Hepatocyte (in vitro differentiated cells): ENCODE measurements at regions not wholly inside any gene's neighbourhood (a gene's known extent, or its start where the extent isn't known, plus 50 kb on each side); places are given as distances from the start of the nearest gene placed in this dataset.

ENCODE experiments used
- DNase-seq: peaks from one replicate; pipeline ENCODE4 v3.0.0-alpha.2; 2016; ENCODE audit warnings: low spot score
- H2AFZ ChIP-seq: fragments of 200-600 bp; sonication (generic); 2 replicates; pipeline ENCODE4 v1.6.0; 2016; ENCODE audit warnings: antibody characterized with exemption, mild to moderate bottlenecking
- H3K27ac ChIP-seq: fragments of 200-600 bp; sonication (generic); 2 replicates; pipeline ENCODE4 v1.5.1; 2016; ENCODE audit warnings: mild to moderate bottlenecking
- H3K27me3 ChIP-seq: fragments of 200-600 bp; sonication (generic); 2 replicates; pipeline ENCODE4 v1.6.1; 2016
- H3K36me3 ChIP-seq: fragments of 200-600 bp; sonication (generic); replicated peaks from 2 replicates; pipeline ENCODE4 v1.5.1; 2016; ENCODE audit warnings: low read depth; ENCODE audit not compliant: insufficient read depth
- H3K4me1 ChIP-seq: fragments of 200-600 bp; sonication (generic); 2 replicates; pipeline ENCODE4 v1.5.1; 2016; ENCODE audit warnings: mild to moderate bottlenecking, moderate library complexity; ENCODE audit not compliant: insufficient read depth
- H3K4me2 ChIP-seq: fragments of 200-600 bp; sonication (generic); 2 replicates; pipeline ENCODE4 v1.6.0; 2016
- H3K4me3 ChIP-seq: fragments of 200-600 bp; sonication (generic); 2 replicates; pipeline ENCODE4 v1.5.1; 2016; ENCODE audit warnings: mild to moderate bottlenecking
- H3K79me2 ChIP-seq: fragments of 200-600 bp; sonication (generic); 2 replicates; pipeline ENCODE4 v1.6.0; 2017; ENCODE audit warnings: mild to moderate bottlenecking
- H3K9me2 ChIP-seq: fragments of 200-600 bp; sonication (generic); replicated peaks from 2 replicates; pipeline ENCODE4 v1.6.0; 2017; ENCODE audit warnings: mild to moderate bottlenecking; ENCODE audit not compliant: insufficient read depth
- H3K9me3 ChIP-seq: fragments of 200-600 bp; sonication (generic); 2 replicates; pipeline ENCODE4 v1.5.1; 2016; ENCODE audit warnings: low read depth, mild to moderate bottlenecking
- H4K20me1 ChIP-seq: fragments of 200-600 bp; sonication (generic); 2 replicates; pipeline ENCODE4 v1.6.0; 2016; ENCODE audit warnings: mild to moderate bottlenecking; ENCODE audit not compliant: insufficient read depth, poor library complexity, severe bottlenecking
- EZH2 ChIP-seq: fragments of 200-600 bp; sonication (generic); IDR thresholded peaks from 2 replicates; pipeline ENCODE4 v1.6.1; 2016; ENCODE audit warnings: antibody characterized with exemption, mild to moderate bottlenecking, borderline replicate concordance
- EZH2phosphoT487 ChIP-seq: fragments of 200-600 bp; sonication (generic); IDR thresholded peaks from one replicate; pipeline ENCODE4 v1.6.1; 2018; ENCODE audit warnings: antibody characterized with exemption, mild to moderate bottlenecking, low read depth, moderate library complexity; ENCODE audit not compliant: unreplicated experiment, severe bottlenecking
- WGBS: methylation state at CpG from one replicate; pipeline ENCODE4 v1.1.6; 2016; ENCODE audit warnings: low lambda C conversion rate; ENCODE audit errors: missing lambda C conversion rate; 5-methylcytosine and 5-hydroxymethylcytosine counted together
- TF ChIP-seq, protein P1 (sequence below): fragments of 200-600 bp; sonication (generic); IDR thresholded peaks from 2 replicates; pipeline ENCODE4 v1.5.1; 2016; ENCODE audit warnings: antibody characterized with exemption, mild to moderate bottlenecking; ENCODE audit not compliant: poor library complexity

DNA sequence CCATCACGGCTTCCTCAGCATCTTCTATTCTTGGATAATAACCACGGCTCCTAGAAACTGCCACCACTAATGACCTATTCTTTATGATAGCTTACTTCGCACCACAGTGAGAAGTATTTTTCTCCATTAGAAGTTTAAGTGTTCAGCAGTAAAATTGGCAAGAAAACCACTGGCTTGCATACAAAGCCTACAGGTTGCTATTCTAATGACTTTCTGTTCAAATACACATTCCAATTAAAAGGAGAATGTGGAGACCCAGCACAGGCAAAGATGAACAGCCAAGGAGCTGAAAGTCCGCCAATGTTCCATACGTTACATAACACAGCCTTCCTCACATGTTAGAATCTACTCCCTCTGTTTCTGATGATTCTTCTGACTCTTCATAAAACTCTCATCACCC, 875.0 kb upstream of the PRKX start:
- H3K27ac ChIP-seq, result no peak overlapping the region
- no peaks in the 10 kb centered on the region for H3K79me2 ChIP-seq
- no peaks in the 10 kb centered on the region for H3K36me3 ChIP-seq
- H3K9me2 ChIP-seq, result no peaks in the 10 kb centered on the region
- H3K9me3 ChIP-seq, result no peaks in the 10 kb centered on the region
- no peak overlapping the region for H3K4me2 ChIP-seq
- no peak overlapping the region for H2AFZ ChIP-seq
- 91% methylated on average over 5 of the region's 5 CpGs for WGBS
- TF ChIP-seq, protein P1, sequence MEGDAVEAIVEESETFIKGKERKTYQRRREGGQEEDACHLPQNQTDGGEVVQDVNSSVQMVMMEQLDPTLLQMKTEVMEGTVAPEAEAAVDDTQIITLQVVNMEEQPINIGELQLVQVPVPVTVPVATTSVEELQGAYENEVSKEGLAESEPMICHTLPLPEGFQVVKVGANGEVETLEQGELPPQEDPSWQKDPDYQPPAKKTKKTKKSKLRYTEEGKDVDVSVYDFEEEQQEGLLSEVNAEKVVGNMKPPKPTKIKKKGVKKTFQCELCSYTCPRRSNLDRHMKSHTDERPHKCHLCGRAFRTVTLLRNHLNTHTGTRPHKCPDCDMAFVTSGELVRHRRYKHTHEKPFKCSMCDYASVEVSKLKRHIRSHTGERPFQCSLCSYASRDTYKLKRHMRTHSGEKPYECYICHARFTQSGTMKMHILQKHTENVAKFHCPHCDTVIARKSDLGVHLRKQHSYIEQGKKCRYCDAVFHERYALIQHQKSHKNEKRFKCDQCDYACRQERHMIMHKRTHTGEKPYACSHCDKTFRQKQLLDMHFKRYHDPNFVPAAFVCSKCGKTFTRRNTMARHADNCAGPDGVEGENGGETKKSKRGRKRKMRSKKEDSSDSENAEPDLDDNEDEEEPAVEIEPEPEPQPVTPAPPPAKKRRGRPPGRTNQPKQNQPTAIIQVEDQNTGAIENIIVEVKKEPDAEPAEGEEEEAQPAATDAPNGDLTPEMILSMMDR, result no peak
- TF ChIP-seq EZH2phosphoT487 (no peak), EZH2 (no peak)
- H3K4me1 ChIP-seq, result no peaks in the 10 kb centered on the region
- no peaks in the 10 kb centered on the region for H3K27me3 ChIP-seq
- H3K4me3 ChIP-seq, result no peak overlapping the region
- no peaks in the 10 kb centered on the region for H4K20me1 ChIP-seq
- DNase-seq, result no peak

DNA sequence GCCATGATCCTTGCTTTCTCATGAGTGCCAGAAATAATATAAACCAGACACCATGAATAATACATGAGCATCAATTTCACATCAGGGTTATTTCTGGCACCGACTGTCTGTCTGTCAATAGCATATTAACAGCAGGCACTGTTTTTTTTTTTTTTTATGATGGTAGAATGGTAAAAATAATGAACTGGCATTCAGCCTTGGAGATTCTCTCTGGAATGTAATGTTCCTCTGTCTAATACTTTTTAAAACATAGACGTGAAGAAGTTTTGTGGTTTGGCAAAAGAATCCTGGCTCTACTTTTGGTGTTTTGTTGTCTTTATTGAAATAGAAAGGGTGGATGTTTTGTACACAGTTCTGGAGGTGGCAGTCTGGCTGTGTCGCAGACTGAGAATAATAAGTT, 874.6 kb upstream of the PRKX start:
- no peak for DNase-seq
- no peak overlapping the region for H3K4me3 ChIP-seq
- no peaks in the 10 kb centered on the region for H4K20me1 ChIP-seq
- no peaks in the 10 kb centered on the region for H3K36me3 ChIP-seq
- H3K9me3 ChIP-seq, result no peaks in the 10 kb centered on the region
- no peak overlapping the region for H3K4me2 ChIP-seq
- H2AFZ ChIP-seq, result no peak overlapping the region
- no peaks in the 10 kb centered on the region for H3K27me3 ChIP-seq
- WGBS, result 73% methylated on average over 3 of the region's 3 CpGs
- H3K79me2 ChIP-seq, result no peaks in the 10 kb centered on the region
- TF ChIP-seq, protein P1, result no peak
- TF ChIP-seq EZH2phosphoT487 (no peak), EZH2 (no peak)
- H3K9me2 ChIP-seq, result no peaks in the 10 kb centered on the region
- H3K4me1 ChIP-seq, result no peaks in the 10 kb centered on the region
- H3K27ac ChIP-seq, result no peak overlapping the region

DNA sequence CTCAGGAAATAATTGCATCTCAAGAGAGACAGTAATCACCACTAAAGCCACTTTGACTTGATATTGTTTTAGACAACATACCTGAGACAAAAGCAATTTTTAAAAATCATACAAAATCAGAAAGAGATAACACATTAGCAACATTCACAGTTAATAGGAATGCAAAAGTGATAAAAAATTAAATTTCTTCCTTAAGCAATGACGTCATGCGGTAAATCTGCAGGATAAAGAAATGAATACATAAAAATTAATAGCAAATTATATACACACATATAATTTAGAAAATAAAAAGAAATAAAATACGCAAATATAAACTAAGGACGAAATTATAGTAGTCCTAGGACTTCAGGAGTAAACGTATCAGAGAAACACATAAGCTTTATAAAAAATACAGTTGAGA, 866.5 kb upstream of the PRKX start:
- Histone ChIP-seq H3K4me1 (no peaks in the 10 kb centered on the region), H3K27ac (no peak overlapping the region), H3K36me3 (no peaks in the 10 kb centered on the region), H2AFZ (no peak overlapping the region), H3K27me3 (no peaks in the 10 kb centered on the region), H3K4me2 (no peak overlapping the region), H3K9me3 (no peaks in the 10 kb centered on the region), H3K9me2 (no peaks in the 10 kb centered on the region), H4K20me1 (no peaks in the 10 kb centered on the region), H3K4me3 (no peak overlapping the region), H3K79me2 (no peaks in the 10 kb centered on the region)
- DNase-seq, result no peak
- 95% methylated on average over 5 of the region's 5 CpGs for WGBS
- no peak for TF ChIP-seq EZH2
- TF ChIP-seq EZH2phosphoT487, result no peak
- TF ChIP-seq, protein P1, result no peak

DNA sequence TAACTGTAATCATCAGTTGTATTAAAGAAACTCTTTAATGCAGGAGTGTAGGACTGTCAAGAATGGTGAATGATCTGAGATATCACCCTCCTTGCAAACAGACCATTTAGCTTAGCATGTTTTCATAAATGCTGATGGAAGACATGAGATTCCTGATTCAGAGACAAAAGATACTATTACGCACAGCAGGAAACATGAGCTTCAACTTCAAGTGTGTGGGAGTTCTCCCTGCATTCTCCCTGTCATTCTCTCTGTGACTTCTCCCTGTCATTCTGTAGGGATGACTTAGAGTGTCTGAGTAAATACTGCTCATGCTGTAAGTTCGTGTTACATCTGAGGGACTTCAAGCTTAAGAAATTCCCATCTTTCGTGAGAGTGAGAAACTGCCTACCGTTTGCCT, 866.0 kb upstream of the PRKX start:
- Histone ChIP-seq H3K27me3 (no peaks in the 10 kb centered on the region), H3K79me2 (no peaks in the 10 kb centered on the region), H4K20me1 (no peaks in the 10 kb centered on the region), H3K27ac (no peak overlapping the region), H3K4me3 (no peak overlapping the region), H3K9me2 (no peaks in the 10 kb centered on the region), H3K4me1 (no peaks in the 10 kb centered on the region), H3K36me3 (no peaks in the 10 kb centered on the region), H3K9me3 (no peaks in the 10 kb centered on the region), H2AFZ (no peak overlapping the region), H3K4me2 (no peak overlapping the region)
- WGBS, result 51% methylated on average over 4 of the region's 4 CpGs
- TF ChIP-seq EZH2phosphoT487 (no peak), EZH2 (no peak)
- TF ChIP-seq, protein P1, result no peak
- no peak for DNase-seq
